ENCODE measurements at regions not wholly inside any gene's neighbourhood (a gene's known extent, or its start where the extent isn't known, plus 50 kb on each side); places are given as distances from the start of the nearest gene placed in this dataset.

DNA sequence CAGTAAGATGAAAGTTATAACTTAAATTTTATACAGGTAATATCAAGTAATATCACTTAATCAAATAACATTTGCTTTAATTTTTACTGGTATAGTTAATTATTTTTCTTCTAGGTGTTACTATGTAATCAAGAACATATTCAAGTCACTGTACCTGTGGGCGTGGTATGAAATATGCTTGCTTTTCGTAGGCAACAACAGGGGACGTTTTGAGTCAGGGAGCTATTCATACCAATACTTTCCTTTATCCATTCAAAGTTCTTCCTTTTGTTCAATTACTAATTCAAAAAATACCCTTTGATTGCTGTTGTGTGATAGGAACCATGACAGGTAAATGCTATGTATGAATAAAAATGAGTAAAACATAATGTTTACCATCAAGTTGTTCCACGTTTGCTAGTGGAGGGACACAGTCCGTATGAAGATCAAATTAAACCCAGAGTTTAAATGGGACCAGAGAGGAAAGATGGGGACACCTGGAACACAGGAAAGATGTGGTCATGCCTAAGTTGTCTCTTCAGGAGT is 654.0 kb upstream of the KCNMB2 start:
- H3K4me1 ChIP-seq, result no peaks in the 10 kb centered on the region
- intact Hi-C loops (cut with DNase I), result no loop called here
- ATAC-seq, result no peak

DNA sequence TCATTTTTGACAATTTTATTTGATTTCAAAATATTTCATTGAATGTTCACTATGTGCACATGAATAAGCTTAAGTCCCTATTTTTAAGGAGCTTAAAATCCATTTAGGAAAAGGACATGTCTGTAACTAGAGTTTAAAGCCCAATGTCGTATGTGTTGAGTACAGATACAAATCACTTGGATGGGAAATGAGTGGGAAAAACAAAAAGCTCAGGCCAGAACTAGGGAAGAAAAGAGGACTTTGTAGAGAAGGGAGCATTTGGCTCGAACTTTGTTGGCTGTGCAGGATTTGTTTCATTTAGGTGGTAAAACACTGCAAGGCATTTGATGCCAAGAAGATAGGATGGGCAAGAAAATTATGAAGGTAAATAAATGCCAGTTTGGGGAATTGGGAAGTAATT is 653.1 kb upstream of the KCNMB2 start:
- no peaks in the 10 kb centered on the region for H3K9me3 ChIP-seq
- intact Hi-C loops (cut with DNase I), result no loop called here

More for the DNA sequence above, 654.0 kb upstream of the KCNMB2 start:
- Histone ChIP-seq H3K27me3 (ENCODE audit: insufficient read depth in 3 of 3, low read length in 2 of 3) (no peaks in the 10 kb centered on the region), H3K27ac (no peak overlapping the region), H3K4me3 (no peak overlapping the region), H3K36me3 (ENCODE audit: insufficient read depth in 1 of 2, low read depth in 1 of 2) (no peaks in the 10 kb centered on the region), H3K9me3 (no peaks in the 10 kb centered on the region)
- DNase-seq, result no peak
- TF ChIP-seq, protein P1, sequence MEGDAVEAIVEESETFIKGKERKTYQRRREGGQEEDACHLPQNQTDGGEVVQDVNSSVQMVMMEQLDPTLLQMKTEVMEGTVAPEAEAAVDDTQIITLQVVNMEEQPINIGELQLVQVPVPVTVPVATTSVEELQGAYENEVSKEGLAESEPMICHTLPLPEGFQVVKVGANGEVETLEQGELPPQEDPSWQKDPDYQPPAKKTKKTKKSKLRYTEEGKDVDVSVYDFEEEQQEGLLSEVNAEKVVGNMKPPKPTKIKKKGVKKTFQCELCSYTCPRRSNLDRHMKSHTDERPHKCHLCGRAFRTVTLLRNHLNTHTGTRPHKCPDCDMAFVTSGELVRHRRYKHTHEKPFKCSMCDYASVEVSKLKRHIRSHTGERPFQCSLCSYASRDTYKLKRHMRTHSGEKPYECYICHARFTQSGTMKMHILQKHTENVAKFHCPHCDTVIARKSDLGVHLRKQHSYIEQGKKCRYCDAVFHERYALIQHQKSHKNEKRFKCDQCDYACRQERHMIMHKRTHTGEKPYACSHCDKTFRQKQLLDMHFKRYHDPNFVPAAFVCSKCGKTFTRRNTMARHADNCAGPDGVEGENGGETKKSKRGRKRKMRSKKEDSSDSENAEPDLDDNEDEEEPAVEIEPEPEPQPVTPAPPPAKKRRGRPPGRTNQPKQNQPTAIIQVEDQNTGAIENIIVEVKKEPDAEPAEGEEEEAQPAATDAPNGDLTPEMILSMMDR (IDR thresholded peaks at IDR 0.05), result no peak
- WGBS, 3 donors, result 92 to 95% (median 93%) methylated on average over 5 of the region's 5 CpGs

DNA sequence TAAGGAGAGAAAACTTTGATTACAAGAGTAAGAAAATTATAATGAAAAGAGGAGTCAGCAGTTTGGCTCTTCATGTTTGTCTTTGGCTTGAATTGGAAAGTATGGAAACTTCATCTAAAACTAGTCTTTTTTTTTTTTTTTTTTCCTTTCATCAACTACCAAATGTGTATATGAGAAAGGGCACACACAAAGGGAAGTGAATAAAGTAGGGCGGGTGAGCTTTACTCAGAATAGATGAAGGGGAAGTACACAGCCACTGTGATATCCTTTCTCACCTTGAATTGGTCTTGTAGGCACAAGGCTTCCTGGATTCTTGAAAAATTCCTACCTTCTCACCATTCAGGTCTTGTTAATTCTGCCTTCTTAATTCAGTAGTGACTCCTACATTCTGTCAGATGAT is 652.3 kb upstream of the KCNMB2 start:
- Histone ChIP-seq H3K4me3 (no peak overlapping the region), H3K27ac (no peak overlapping the region), H3K4me1 (no peaks in the 10 kb centered on the region), H3K27me3 (ENCODE audit: insufficient read depth in 3 of 3, low read length in 2 of 3) (no peaks in the 10 kb centered on the region), H3K36me3 (ENCODE audit: insufficient read depth in 1 of 2, low read depth in 1 of 2) (no peaks in the 10 kb centered on the region), H3K9me3 (no peaks in the 10 kb centered on the region)
- DNase-seq, result no peak
- WGBS, 3 donors, result 73 to 83% (median 76%) methylated on average over 1 of the region's 1 CpG
- intact Hi-C loops (cut with DNase I), result no loop called here
- TF ChIP-seq, protein P1 (IDR thresholded peaks at IDR 0.05), result no peak
- no peak for ATAC-seq

More for the DNA sequence above, 653.1 kb upstream of the KCNMB2 start:
- Histone ChIP-seq H3K27ac (no peak overlapping the region), H3K36me3 (ENCODE audit: insufficient read depth in 1 of 2, low read depth in 1 of 2) (no peaks in the 10 kb centered on the region), H3K4me3 (no peak overlapping the region), H3K4me1 (no peaks in the 10 kb centered on the region), H3K27me3 (ENCODE audit: insufficient read depth in 3 of 3, low read length in 2 of 3) (no peaks in the 10 kb centered on the region)
- DNase-seq (no peak), ATAC-seq (no peak)
- WGBS, 3 donors, result 23 to 78% (median 30%) methylated on average over 2 of the region's 2 CpGs
- TF ChIP-seq, protein P1 (IDR thresholded peaks at IDR 0.05), result no peak

DNA sequence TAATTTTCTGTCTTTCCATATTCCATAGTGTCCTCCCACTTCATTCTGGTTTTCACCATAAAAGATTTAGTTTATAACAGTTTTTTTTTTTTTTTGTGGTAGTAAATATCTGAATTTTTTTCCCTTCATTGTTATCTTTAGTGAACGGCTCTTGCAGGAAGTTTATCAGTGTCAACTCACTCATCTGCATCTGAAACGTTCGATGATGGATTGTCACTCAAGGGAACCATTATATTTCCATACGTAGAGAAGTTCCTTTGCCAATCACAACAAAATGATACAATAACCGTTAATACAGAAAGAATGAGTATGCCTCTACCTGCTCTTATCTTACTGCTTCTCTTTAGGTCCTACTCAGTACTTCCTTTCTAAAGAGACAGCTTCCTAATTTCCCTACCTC is 651.2 kb upstream of the KCNMB2 start:
- 81 to 86% (median 85%) methylated on average over 5 of the region's 5 CpGs for WGBS, 3 donors
- no peak overlapping the region for H3K4me3 ChIP-seq
- H3K27me3 ChIP-seq (ENCODE audit: insufficient read depth in 3 of 3, low read length in 2 of 3), result no peaks in the 10 kb centered on the region
- TF ChIP-seq, protein P1 (IDR thresholded peaks at IDR 0.05), result no peak
- intact Hi-C loops (cut with DNase I), result no loop called here
- ATAC-seq (no peak), DNase-seq (no peak)
- no peaks in the 10 kb centered on the region for H3K9me3 ChIP-seq
- H3K36me3 ChIP-seq (ENCODE audit: insufficient read depth in 1 of 2, low read depth in 1 of 2), result no peaks in the 10 kb centered on the region
- H3K4me1 ChIP-seq, result no peaks in the 10 kb centered on the region
- H3K27ac ChIP-seq, result no peak overlapping the region

DNA sequence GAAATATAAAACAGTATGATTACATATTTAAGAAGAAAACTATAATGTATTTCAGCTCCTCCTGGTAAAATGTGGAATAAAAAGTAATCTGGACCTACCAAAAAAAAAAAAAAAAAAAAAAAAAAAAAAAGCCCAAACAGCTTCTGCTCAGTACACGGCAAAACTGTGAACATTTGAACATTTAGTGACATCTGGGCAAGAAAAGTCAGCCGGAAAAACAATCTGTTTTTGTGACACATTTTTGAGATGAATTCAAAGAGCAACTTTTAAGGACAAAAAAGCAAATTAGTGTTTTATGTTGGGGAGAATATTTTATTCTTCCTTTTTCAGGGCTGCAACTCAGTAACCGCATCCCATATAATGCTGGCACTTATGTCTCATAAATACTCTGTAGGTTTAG is 649.7 kb upstream of the KCNMB2 start:
- ATAC-seq (no peak), DNase-seq (no peak)
- Histone ChIP-seq H3K27me3 (ENCODE audit: insufficient read depth in 3 of 3, low read length in 2 of 3) (no peaks in the 10 kb centered on the region), H3K4me1 (no peaks in the 10 kb centered on the region), H3K4me3 (no peak overlapping the region), H3K9me3 (no peaks in the 10 kb centered on the region), H3K36me3 (ENCODE audit: insufficient read depth in 1 of 2, low read depth in 1 of 2) (no peaks in the 10 kb centered on the region), H3K27ac (no peak overlapping the region)
- TF ChIP-seq, protein P1 (IDR thresholded peaks at IDR 0.05), result no peak
- WGBS, 3 donors, result 66 to 88% (median 79%) methylated on average over 3 of the region's 3 CpGs
- intact Hi-C loops (cut with DNase I), result no loop called here
